ENCODE measurements at regions not wholly inside any gene's neighbourhood (a gene's known extent, or its start where the extent isn't known, plus 50 kb on each side); places are given as distances from the start of the nearest gene placed in this dataset.

- Histone ChIP-seq H3K14ac (ENCODE audit: insufficient read depth, low read length) (no peak overlapping the region), H3K18ac (ENCODE audit: insufficient read length, low read depth, low read length) (no peak overlapping the region), H2AFZ (ENCODE audit: low read length) (no peak overlapping the region), H4K20me1 (ENCODE audit: control insufficient read depth, insufficient read depth, insufficient read length) (no peaks in the 10 kb centered on the region), H2BK12ac (ENCODE audit: insufficient read length, low read depth, low read length) (no peak overlapping the region), H2BK5ac (ENCODE audit: insufficient read length, low read length) (no peak overlapping the region), H3K4ac (ENCODE audit: low read depth, low read length) (no peak overlapping the region), H3K79me1 (ENCODE audit: insufficient read depth, low read depth, low read length, poor library complexity, severe bottlenecking) (no peaks in the 10 kb centered on the region), H4K91ac (ENCODE audit: insufficient read length, low read depth, low read length) (no peak overlapping the region), H2BK20ac (ENCODE audit: low read depth, low read length, poor library complexity, severe bottlenecking) (no peak overlapping the region), H2BK120ac (ENCODE audit: low read depth, low read length, poor library complexity, severe bottlenecking) (no peak overlapping the region), H4K8ac (replicated peaks; ENCODE audit: insufficient read length, low read depth, low read length) (no peak overlapping the region), H3K23ac (ENCODE audit: insufficient read length, low read depth, low read length) (no peak overlapping the region), H3T11ph (ENCODE audit: low read length) (no peak overlapping the region), H3K23me2 (ENCODE audit: insufficient read length, low read depth, low read length, poor library complexity, severe bottlenecking) (no peaks in the 10 kb centered on the region), H3K27ac (ENCODE audit: insufficient read length, low read depth, low read length) (no peak overlapping the region), H3K9ac (ENCODE audit: extremely low read depth, insufficient read length, low read length) (no peak overlapping the region), H3K27me3 (ENCODE audit: insufficient read depth, low read length) (no peaks in the 10 kb centered on the region), H3K4me1 (ENCODE audit: insufficient read depth, low read length) (peaks cover 3% of the 10 kb centered on the region; the same call in 1 of the 2 replicates), H2AK5ac (ENCODE audit: insufficient read length, low read length) (no peak overlapping the region), H2BK15ac (ENCODE audit: low read depth, low read length) (no peak overlapping the region), H3K79me2 (ENCODE audit: insufficient read depth, low read length) (no peaks in the 10 kb centered on the region), H3K56ac (ENCODE audit: insufficient read length, low read depth, low read length) (no peak overlapping the region), H4K5ac (ENCODE audit: insufficient read length, low read depth, low read length) (no peak overlapping the region), H3K9me3 (ENCODE audit: control insufficient read depth, low read depth, low read length) (no peaks in the 10 kb centered on the region), H3K4me2 (ENCODE audit: insufficient read depth, insufficient read length, low read length) (no peak overlapping the region)
- H3K36me3 Mint-ChIP-seq (ENCODE audit: insufficient read depth in 1 of 3, low read depth in 3 of 3), result peaks cover 2 to 14% (median 3%) of the 10 kb centered on the region in 3 experiments; a peak in 4 of 7 replicates
- DNase-seq, result no peak
- no peak overlapping the region for H3K27ac Mint-ChIP-seq
- no CpG with 5 or more reads among the region's 1 CpG for WGBS (ENCODE audit: extremely low coverage, insufficient read length, low lambda C conversion rate)
- H3K9me3 Mint-ChIP-seq, result 0 out of 5 replicates have a peak, but pooled peaks cover 0 to 2% of the 10 kb centered on the region in 2 experiments
- no peak for TF ChIP-seq CTCF (conservative IDR thresholded peaks at IDR 0.05)
- H3K4me1 Mint-ChIP-seq, result peaks cover 17 to 21% of the 10 kb centered on the region in 2 experiments
- no peak overlapping the region for H3K4me3 Mint-ChIP-seq
- no peaks in the 10 kb centered on the region for H3K27me3 Mint-ChIP-seq (ENCODE audit: low read depth)
Observed at GRCh38 chr5:12169536-12169935, 265.3 kb upstream of the CTNND2 start.
